Endothelial cell of umbilical vein (primary cell): ENCODE measurements at regions not wholly inside any gene's neighbourhood (a gene's known extent, or its start where the extent isn't known, plus 50 kb on each side); places are given as distances from the start of the nearest gene placed in this dataset.

Experiments
- POLR2AphosphoS5 ChIP-seq: IDR thresholded peaks from 2 replicates; pipeline ENCODE4 v1.6.1; 2012; ENCODE audit warnings: low read depth, mild to moderate bottlenecking, control low read depth, low read length, moderate library complexity; ENCODE audit not compliant: insufficient read depth
- TF ChIP-seq, protein P1 (sequence below), 2 donors: IDR thresholded peaks; 1 replicate in 1 of 2; 2 replicates in 1 of 2; pipeline ENCODE4 v1.5.1; 2011; ENCODE audit warnings: low read length in 2 of 2, mild to moderate bottlenecking in 2 of 2, moderate library complexity in 2 of 2, control low read depth in 1 of 2, inconsistent platforms in 1 of 2, low read depth in 1 of 2; ENCODE audit not compliant: insufficient read depth in 1 of 2; ENCODE audit errors: extremely low read depth in 1 of 2

- TF ChIP-seq, protein P1, sequence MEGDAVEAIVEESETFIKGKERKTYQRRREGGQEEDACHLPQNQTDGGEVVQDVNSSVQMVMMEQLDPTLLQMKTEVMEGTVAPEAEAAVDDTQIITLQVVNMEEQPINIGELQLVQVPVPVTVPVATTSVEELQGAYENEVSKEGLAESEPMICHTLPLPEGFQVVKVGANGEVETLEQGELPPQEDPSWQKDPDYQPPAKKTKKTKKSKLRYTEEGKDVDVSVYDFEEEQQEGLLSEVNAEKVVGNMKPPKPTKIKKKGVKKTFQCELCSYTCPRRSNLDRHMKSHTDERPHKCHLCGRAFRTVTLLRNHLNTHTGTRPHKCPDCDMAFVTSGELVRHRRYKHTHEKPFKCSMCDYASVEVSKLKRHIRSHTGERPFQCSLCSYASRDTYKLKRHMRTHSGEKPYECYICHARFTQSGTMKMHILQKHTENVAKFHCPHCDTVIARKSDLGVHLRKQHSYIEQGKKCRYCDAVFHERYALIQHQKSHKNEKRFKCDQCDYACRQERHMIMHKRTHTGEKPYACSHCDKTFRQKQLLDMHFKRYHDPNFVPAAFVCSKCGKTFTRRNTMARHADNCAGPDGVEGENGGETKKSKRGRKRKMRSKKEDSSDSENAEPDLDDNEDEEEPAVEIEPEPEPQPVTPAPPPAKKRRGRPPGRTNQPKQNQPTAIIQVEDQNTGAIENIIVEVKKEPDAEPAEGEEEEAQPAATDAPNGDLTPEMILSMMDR (IDR thresholded peaks at IDR 0.05; ENCODE audit: extremely low read depth in 1 of 2, insufficient read depth in 1 of 2, low read depth in 1 of 2, low read length in 2 of 2), result no peak
- no peak for TF ChIP-seq POLR2AphosphoS5
Observed at GRCh38 chr6:2546901-2547300, 203.8 kb downstream of the MYLK4 start.
